GM12892 (cell line): ENCODE measurements at regions not wholly inside any gene's neighbourhood (a gene's known extent, or its start where the extent isn't known, plus 50 kb on each side); places are given as distances from the start of the nearest gene placed in this dataset.

Experiments used
- POLR2A ChIP-seq: IDR thresholded peaks from 2 replicates; pipeline ENCODE4 v1.6.1; 2011; ENCODE audit warnings: low read depth, low read length, control low read depth
- POLR2AphosphoS5 ChIP-seq: IDR thresholded peaks from 2 replicates; pipeline ENCODE4 v1.6.1; 2011; ENCODE audit warnings: low read depth, low read length, control low read depth
- TAF1 ChIP-seq: IDR thresholded peaks from 2 replicates; pipeline ENCODE4 v1.6.1; 2011; ENCODE audit warnings: low read depth, mild to moderate bottlenecking, control low read depth, low read length, borderline replicate concordance

- TF ChIP-seq POLR2A, result no peak
- no peak for TF ChIP-seq TAF1
- no peak for TF ChIP-seq POLR2AphosphoS5
These were observed 263.9 kb upstream of the APCDD1 start for GRCh38 chr18:10190564-10190963.
